Smooth muscle cell (in vitro differentiated cells): ENCODE measurements at regions not wholly inside any gene's neighbourhood (a gene's known extent, or its start where the extent isn't known, plus 50 kb on each side); places are given as distances from the start of the nearest gene placed in this dataset.
"Not testable (repeated sequence)": the region's sequence is repeated elsewhere in the genome, so short reads cannot be mapped to it uniquely, and the experiment has no call there.

Source experiments
- DNase-seq: peaks from one replicate; lab custom pipeline; 2025; ENCODE audit not compliant: unreplicated experiment; lab: John Stamatoyannopoulos, UW
- H2AFZ ChIP-seq: fragments of 200-600 bp; sonication (generic); 2 replicates; pipeline ENCODE4 v1.6.0; 2016; ENCODE audit warnings: antibody characterized with exemption, low read depth, mild to moderate bottlenecking
- H3F3A ChIP-seq: fragments of 200-600 bp; sonication (generic); 2 replicates; pipeline ENCODE4 v1.6.0; 2017; ENCODE audit warnings: antibody characterized with exemption, low read depth
- H3K27ac ChIP-seq: fragments of 200-600 bp; sonication (generic); 2 replicates; pipeline ENCODE4 v1.5.1; 2016; ENCODE audit warnings: low read depth, mild to moderate bottlenecking
- H3K27me3 ChIP-seq: fragments of 200-600 bp; sonication (generic); 2 replicates; pipeline ENCODE4 v1.6.1; 2016; ENCODE audit warnings: low read depth, mild to moderate bottlenecking
- H3K36me3 ChIP-seq: fragments of 200-600 bp; sonication (generic); 2 replicates; pipeline ENCODE4 v1.5.1; 2016; ENCODE audit warnings: low read depth
- H3K4me1 ChIP-seq: fragments of 200-600 bp; sonication (generic); 2 replicates; pipeline ENCODE4 v1.5.1; 2016; ENCODE audit warnings: low read depth
- H3K4me2 ChIP-seq: fragments of 200-600 bp; sonication (generic); 2 replicates; pipeline ENCODE4 v1.6.0; 2016; ENCODE audit warnings: mild to moderate bottlenecking
- H3K4me3 ChIP-seq: fragments of 200-600 bp; sonication (generic); 2 replicates; pipeline ENCODE4 v1.5.1; 2016; ENCODE audit warnings: mild to moderate bottlenecking
- H3K79me2 ChIP-seq: fragments of 200-600 bp; sonication (generic); 2 replicates; pipeline ENCODE4 v1.6.0; 2016; ENCODE audit warnings: low read depth, mild to moderate bottlenecking
- H3K9ac ChIP-seq: fragments of 200-600 bp; sonication (generic); 2 replicates; pipeline ENCODE4 v1.6.0; 2016; ENCODE audit warnings: low read depth
- H3K9me3 ChIP-seq: fragments of 200-600 bp; sonication (generic); replicated peaks from 2 replicates; pipeline ENCODE4 v1.5.1; 2016; ENCODE audit warnings: low read depth
- H4K20me1 ChIP-seq: fragments of 200-600 bp; sonication (generic); 2 replicates; pipeline ENCODE4 v1.6.0; 2016; ENCODE audit warnings: low read depth
- WGBS: methylation state at CpG from one replicate; pipeline ENCODE4 v1.1.7; 2016; ENCODE audit warnings: low lambda C conversion rate; 5-methylcytosine and 5-hydroxymethylcytosine counted together
- TF ChIP-seq, protein P1 (sequence below): fragments of 200-600 bp; sonication (generic); IDR thresholded peaks from 2 replicates; pipeline ENCODE4 v1.5.1; 2017; ENCODE audit warnings: borderline replicate concordance, mild to moderate bottlenecking, antibody characterized with exemption; ENCODE audit not compliant: insufficient read depth, poor library complexity, severe bottlenecking

- peak overlapping the region; percentile 90 for H2AFZ ChIP-seq
- H3K9me3 ChIP-seq, H3K79me2 ChIP-seq, H3K9ac ChIP-seq, H4K20me1 ChIP-seq, H3K27ac ChIP-seq, H3K4me1 ChIP-seq, H3F3A ChIP-seq, H3K27me3 ChIP-seq, H3K36me3 ChIP-seq: not testable (repeated sequence)
- 4% methylated on average over 41 of the region's 42 CpGs for whole genome bisulfite sequencing
- peak; percentile 15 for DNase-seq
- H3K4me3 ChIP-seq, result peak overlapping the region; percentile 56
- peak overlapping the region; percentile 87 for H3K4me2 ChIP-seq
Observed at GRCh38 chr1:146472192-146472861, 243.5 kb upstream of the NOTCH2NLA start.

GRCh38 chr1:146459939-146460338, 231.1 kb upstream of the NOTCH2NLA start:
- not testable (repeated sequence) for H3K27me3 ChIP-seq, DNase-seq, H3K4me3 ChIP-seq, H3K79me2 ChIP-seq, H4K20me1 ChIP-seq, H3K9ac ChIP-seq, H3K4me1 ChIP-seq, H3K4me2 ChIP-seq, H3K36me3 ChIP-seq, H2AFZ ChIP-seq, H3K9me3 ChIP-seq, H3K27ac ChIP-seq, H3F3A ChIP-seq
- no CpG with 5 or more reads among the region's 2 CpGs for WGBS

GRCh38 chr1:146459308-146459707, 230.5 kb upstream of the NOTCH2NLA start:
- not testable (repeated sequence) for H4K20me1 ChIP-seq, H3K9ac ChIP-seq
- WGBS, result 94% methylated on average over 5 of the region's 5 CpGs

DNA sequence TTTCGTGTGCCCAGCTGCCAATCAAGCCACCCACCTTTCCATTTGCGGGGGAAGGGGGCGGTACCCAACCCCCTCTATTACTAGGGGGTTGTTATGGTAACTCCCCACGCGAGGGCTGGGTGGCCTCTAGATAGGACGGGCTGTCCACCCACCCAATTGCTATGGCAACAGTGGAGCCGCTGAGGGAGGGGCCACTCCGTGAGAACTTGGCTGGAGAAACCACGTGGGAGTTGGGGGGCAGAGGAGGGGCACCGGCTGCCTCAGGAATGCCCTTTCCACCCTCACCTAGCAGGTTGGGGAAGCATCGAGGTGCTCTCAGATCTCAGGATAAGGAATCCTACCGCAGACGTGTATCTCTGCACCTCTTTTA, 220.0 kb upstream of the NOTCH2NLA start:
- H3F3A ChIP-seq, H3K9me3 ChIP-seq, H3K4me2 ChIP-seq, H3K9ac ChIP-seq, H3K79me2 ChIP-seq, DNase-seq, H3K27me3 ChIP-seq, H3K36me3 ChIP-seq, H4K20me1 ChIP-seq, H3K4me1 ChIP-seq, H3K4me3 ChIP-seq, H2AFZ ChIP-seq, H3K27ac ChIP-seq: not testable (repeated sequence)
- 0% methylated on average over 1 of the region's 13 CpGs for WGBS

More at GRCh38 chr1:146459308-146459707, 230.5 kb upstream of the NOTCH2NLA start:
- H3K9me3 ChIP-seq, H3K27me3 ChIP-seq, DNase-seq, H3K27ac ChIP-seq, H3K4me3 ChIP-seq, H3K4me2 ChIP-seq, H2AFZ ChIP-seq, H3F3A ChIP-seq, H3K79me2 ChIP-seq, H3K4me1 ChIP-seq, H3K36me3 ChIP-seq: not testable (repeated sequence)

DNA sequence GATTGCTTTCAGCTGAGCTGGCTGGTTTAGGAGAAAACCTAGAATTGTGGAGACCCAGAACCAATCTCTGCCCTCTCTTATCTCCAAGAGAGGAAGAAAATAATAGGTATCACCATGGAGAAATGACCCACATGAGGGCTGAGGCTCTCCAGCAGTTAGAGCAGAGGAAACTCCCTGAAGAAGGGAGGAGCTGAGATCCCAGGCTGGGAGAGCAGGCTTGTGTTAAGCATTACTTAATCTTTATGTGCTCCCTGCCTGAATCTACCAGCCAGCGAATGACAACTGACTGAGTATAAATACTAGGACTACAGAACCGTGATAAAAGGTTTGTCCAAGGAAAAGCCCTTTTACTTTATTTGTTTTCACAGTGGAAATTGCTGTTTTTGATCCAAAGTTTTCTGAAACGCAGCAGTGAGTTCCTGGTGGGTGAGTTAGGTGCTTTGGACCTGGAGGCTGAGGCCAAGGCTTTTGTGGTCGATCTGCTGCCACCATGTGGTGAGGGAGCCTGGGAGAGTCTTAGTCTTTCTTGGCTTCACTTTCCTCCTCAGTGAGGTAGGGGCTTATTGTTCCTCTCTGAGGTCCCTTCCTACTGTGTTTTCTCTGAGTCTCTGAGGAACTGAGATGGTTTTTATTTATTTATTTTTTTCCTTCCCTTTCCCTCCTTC, 219.5 kb upstream of the NOTCH2NLA start:
- not testable (repeated sequence) for H2AFZ ChIP-seq, H3K4me1 ChIP-seq, DNase-seq, H3F3A ChIP-seq, H3K36me3 ChIP-seq, H3K4me3 ChIP-seq, H3K9me3 ChIP-seq, H3K27ac ChIP-seq, H3K27me3 ChIP-seq, H3K9ac ChIP-seq, H4K20me1 ChIP-seq, H3K79me2 ChIP-seq
- 5% methylated on average over 3 of the region's 4 CpGs for WGBS
- TF ChIP-seq, protein P1, sequence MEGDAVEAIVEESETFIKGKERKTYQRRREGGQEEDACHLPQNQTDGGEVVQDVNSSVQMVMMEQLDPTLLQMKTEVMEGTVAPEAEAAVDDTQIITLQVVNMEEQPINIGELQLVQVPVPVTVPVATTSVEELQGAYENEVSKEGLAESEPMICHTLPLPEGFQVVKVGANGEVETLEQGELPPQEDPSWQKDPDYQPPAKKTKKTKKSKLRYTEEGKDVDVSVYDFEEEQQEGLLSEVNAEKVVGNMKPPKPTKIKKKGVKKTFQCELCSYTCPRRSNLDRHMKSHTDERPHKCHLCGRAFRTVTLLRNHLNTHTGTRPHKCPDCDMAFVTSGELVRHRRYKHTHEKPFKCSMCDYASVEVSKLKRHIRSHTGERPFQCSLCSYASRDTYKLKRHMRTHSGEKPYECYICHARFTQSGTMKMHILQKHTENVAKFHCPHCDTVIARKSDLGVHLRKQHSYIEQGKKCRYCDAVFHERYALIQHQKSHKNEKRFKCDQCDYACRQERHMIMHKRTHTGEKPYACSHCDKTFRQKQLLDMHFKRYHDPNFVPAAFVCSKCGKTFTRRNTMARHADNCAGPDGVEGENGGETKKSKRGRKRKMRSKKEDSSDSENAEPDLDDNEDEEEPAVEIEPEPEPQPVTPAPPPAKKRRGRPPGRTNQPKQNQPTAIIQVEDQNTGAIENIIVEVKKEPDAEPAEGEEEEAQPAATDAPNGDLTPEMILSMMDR, result peak; percentile 40
- peak overlapping the region; percentile 66 for H3K4me2 ChIP-seq

DNA sequence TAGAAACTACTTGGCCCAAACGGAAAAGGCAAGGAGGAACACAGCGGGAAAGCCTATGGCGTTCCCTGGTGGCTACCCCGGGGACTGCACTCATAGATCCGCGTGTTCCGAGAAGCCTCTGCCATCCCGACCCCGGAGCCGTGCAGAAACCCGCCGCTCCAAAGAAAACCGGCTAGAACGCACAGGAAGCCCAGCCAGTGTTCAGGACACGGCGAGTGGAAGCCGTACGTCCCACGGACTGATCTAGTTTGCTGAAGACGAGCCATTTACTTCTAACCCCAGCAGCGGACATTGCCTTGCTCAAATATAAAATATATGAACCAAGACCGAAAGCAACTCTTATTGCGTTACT, 215.0 kb upstream of the NOTCH2NLA start:
- DNase-seq, H4K20me1 ChIP-seq, H3K27me3 ChIP-seq, H3K27ac ChIP-seq, H3K9me3 ChIP-seq, H2AFZ ChIP-seq, H3K9ac ChIP-seq, H3K4me1 ChIP-seq, H3F3A ChIP-seq, H3K79me2 ChIP-seq, H3K36me3 ChIP-seq: not testable (repeated sequence)
- H3K4me3 ChIP-seq, result peak overlapping the region; percentile 22
- H3K4me2 ChIP-seq, result peak overlapping the region; percentile 63
- WGBS, result 25% methylated on average over 19 of the region's 23 CpGs

DNA sequence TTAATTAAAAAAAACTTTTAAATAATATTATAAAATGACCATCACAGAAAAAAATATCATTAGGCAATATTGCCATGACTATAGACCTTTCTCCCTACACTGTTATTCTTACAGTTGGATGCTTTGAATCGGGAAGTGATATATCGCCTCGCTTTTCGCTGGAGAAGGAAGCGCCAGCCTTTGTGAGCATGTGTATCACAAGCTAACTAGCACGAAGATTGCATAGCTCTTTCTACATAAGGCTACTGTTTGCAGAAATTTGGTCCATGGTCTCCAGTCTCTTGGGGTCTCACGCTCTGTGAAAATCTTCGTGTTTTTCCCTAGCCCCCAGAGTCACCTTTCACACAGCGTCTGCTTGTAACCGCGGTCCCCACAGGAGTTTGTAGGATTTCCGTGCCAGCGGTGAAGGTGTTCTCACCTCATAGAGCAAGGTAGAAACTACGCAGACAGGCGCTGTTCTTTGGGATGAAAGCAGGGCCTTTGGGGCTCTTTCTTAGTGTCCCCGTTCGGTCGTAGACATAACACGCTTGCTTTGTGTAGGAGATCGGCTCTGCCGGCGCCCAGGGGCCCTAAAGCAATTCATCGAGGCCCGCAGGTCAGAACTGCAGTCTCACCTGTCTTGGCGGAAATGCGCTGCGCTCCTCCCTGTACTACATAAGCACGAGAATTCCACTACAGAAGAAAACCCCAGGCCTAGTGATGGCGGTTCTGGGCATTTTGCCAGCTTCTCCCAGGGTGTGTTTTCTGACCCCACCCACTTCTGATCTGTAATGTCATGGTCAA, 214.5 kb upstream of the NOTCH2NLA start:
- not testable (repeated sequence) for H3K9ac ChIP-seq, H3K4me3 ChIP-seq, H3F3A ChIP-seq, H3K4me1 ChIP-seq, DNase-seq, H3K9me3 ChIP-seq, H3K4me2 ChIP-seq, H3K27ac ChIP-seq, H3K79me2 ChIP-seq, H3K27me3 ChIP-seq, H2AFZ ChIP-seq, H3K36me3 ChIP-seq, H4K20me1 ChIP-seq
- 70% methylated on average over 15 of the region's 29 CpGs for WGBS
